Endodermal cell (in vitro differentiated cells): ENCODE measurements at regions not wholly inside any gene's neighbourhood (a gene's known extent, or its start where the extent isn't known, plus 50 kb on each side); places are given as distances from the start of the nearest gene placed in this dataset.

Experiments
- DNase-seq: peaks from one replicate; pipeline ENCODE4 v3.0.0-alpha.2; 2017
- H3K27ac ChIP-seq: 2 replicates; pipeline ENCODE4 v1.5.1; 2013; ENCODE audit warnings: mild to moderate bottlenecking, low read depth, low read length, moderate library complexity
- H3K27me3 ChIP-seq: 2 replicates; pipeline ENCODE4 v1.6.1; 2013; ENCODE audit warnings: mild to moderate bottlenecking, low read length, moderate library complexity; ENCODE audit not compliant: insufficient read depth, control insufficient read depth, poor library complexity, severe bottlenecking
- H3K36me3 ChIP-seq: 2 replicates; pipeline ENCODE4 v1.7.0; 2013; ENCODE audit warnings: mild to moderate bottlenecking, low read length, moderate library complexity; ENCODE audit not compliant: control insufficient read depth, insufficient read depth
- H3K4me1 ChIP-seq: one replicate; pipeline ENCODE4 v1.7.0; 2013; ENCODE audit warnings: low read length; ENCODE audit not compliant: control insufficient read depth, insufficient read depth
- H3K4me3 ChIP-seq: 2 replicates; pipeline ENCODE4 v1.5.1; 2013; ENCODE audit warnings: mild to moderate bottlenecking, low read length, moderate library complexity
- H3K9ac ChIP-seq: 2 replicates; pipeline ENCODE4 v1.6.1; 2013; ENCODE audit warnings: mild to moderate bottlenecking, low read length, moderate library complexity; ENCODE audit not compliant: poor library complexity, severe bottlenecking; ENCODE audit errors: extremely low read depth
- H3K9me3 ChIP-seq: 2 replicates; pipeline ENCODE4 v1.6.1; 2013; ENCODE audit warnings: mild to moderate bottlenecking, low read length, moderate library complexity; ENCODE audit not compliant: control insufficient read depth
- H3K27ac Mint-ChIP-seq: 2 replicates; pipeline ENCODE4 v1.8.0; 2020; ENCODE audit warnings: mixed read lengths
- H3K27me3 Mint-ChIP-seq: 2 replicates; pipeline ENCODE4 v1.8.0; 2021; ENCODE audit warnings: mild to moderate bottlenecking, mixed read lengths; ENCODE audit not compliant: insufficient read depth
- H3K36me3 Mint-ChIP-seq: 2 replicates; pipeline ENCODE4 v1.8.0; 2020; ENCODE audit warnings: low read depth, mixed read lengths
- H3K4me1 Mint-ChIP-seq: 2 replicates; pipeline ENCODE4 v1.8.0; 2020; ENCODE audit warnings: mixed read lengths
- H3K4me3 Mint-ChIP-seq: 2 replicates; pipeline ENCODE4 v1.8.0; 2020; ENCODE audit warnings: mild to moderate bottlenecking, moderate library complexity, mixed read lengths
- H3K9me3 Mint-ChIP-seq: 2 replicates; pipeline ENCODE4 v1.8.0; 2020; ENCODE audit warnings: mild to moderate bottlenecking, mixed read lengths
- WGBS, 2 experiments: methylation state at CpG; one replicate each; pipeline versions ENCODE4 v1.1.5 to v1.1.7; 2013; ENCODE audit warnings: missing lambda C conversion rate in 2 of 2, mixed read lengths in 1 of 2; ENCODE audit not compliant: insufficient coverage in 1 of 2, insufficient read length in 1 of 2; 5-methylcytosine and 5-hydroxymethylcytosine counted together
- TF ChIP-seq, protein P1 (sequence below): fragments of 200-600 bp; sonication (generic); conservative IDR thresholded peaks from 2 replicates; pipeline ENCODE4 v1.5.0; 2021; ENCODE audit warnings: antibody characterized with exemption, mild to moderate bottlenecking

DNA sequence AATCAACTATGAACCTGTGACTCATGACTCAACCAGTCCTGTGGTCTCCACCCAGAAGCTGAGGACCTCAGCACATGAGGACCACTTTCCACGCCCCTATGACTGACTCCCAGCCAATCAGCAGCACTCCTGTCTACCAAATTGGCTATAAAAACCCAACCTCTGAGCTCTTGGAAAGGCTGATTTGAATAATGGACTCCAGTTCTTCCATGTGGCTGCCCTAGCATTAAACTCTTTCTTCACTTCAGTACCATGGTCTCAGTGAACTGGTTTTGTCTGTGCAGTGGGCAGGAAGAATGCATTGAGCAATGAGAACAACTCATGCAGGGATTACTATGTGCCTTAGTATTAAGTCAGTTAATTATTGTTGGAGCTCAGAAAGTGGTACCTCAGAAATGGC is 78.3 kb downstream of the CMPK2 start:
- TF ChIP-seq, protein P1, sequence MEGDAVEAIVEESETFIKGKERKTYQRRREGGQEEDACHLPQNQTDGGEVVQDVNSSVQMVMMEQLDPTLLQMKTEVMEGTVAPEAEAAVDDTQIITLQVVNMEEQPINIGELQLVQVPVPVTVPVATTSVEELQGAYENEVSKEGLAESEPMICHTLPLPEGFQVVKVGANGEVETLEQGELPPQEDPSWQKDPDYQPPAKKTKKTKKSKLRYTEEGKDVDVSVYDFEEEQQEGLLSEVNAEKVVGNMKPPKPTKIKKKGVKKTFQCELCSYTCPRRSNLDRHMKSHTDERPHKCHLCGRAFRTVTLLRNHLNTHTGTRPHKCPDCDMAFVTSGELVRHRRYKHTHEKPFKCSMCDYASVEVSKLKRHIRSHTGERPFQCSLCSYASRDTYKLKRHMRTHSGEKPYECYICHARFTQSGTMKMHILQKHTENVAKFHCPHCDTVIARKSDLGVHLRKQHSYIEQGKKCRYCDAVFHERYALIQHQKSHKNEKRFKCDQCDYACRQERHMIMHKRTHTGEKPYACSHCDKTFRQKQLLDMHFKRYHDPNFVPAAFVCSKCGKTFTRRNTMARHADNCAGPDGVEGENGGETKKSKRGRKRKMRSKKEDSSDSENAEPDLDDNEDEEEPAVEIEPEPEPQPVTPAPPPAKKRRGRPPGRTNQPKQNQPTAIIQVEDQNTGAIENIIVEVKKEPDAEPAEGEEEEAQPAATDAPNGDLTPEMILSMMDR = no peak
- no peak for DNase-seq
- Mint-ChIP-seq H3K9me3 (no peaks in the 10 kb centered on the region), H3K27me3 (no peaks in the 10 kb centered on the region), H3K36me3 (no peaks in the 10 kb centered on the region), H3K27ac (no peak overlapping the region), H3K4me1 (no peaks in the 10 kb centered on the region), H3K4me3 (no peak overlapping the region)
- no peak overlapping the region for H3K27ac ChIP-seq
- H3K27me3 ChIP-seq = no peaks in the 10 kb centered on the region
- H3K9ac ChIP-seq = no peak overlapping the region
- H3K36me3 ChIP-seq = no peaks in the 10 kb centered on the region
- 79% methylated on average over 1 of the region's 1 CpG; no CpG with 5 or more reads in 1 of the 2 experiments for WGBS, 2 experiments
- H3K4me3 ChIP-seq = no peak overlapping the region
- H3K4me1 ChIP-seq = no peaks in the 10 kb centered on the region
- no peaks in the 10 kb centered on the region for H3K9me3 ChIP-seq

DNA sequence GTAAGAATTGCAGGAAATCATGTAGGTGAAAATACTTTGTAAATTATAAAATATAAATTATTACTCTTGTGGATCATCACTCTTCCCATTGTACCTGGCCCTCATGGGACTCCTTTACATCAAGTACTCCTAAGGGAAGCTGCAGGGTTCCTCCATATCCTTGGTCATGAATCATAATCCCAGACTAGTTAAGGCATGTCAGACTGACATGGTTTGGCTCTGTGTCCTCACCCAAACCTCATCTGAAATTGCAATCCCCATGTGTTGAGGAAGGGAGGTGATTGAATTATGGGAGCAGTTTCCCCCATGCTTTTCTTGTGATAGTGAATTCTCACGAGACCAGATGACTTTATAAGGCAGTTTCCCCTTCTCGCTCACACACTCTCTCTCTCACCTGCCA is 77.1 kb downstream of the CMPK2 start:
- 84 to 87% methylated on average over 2 of the region's 2 CpGs for WGBS, 2 experiments

DNA sequence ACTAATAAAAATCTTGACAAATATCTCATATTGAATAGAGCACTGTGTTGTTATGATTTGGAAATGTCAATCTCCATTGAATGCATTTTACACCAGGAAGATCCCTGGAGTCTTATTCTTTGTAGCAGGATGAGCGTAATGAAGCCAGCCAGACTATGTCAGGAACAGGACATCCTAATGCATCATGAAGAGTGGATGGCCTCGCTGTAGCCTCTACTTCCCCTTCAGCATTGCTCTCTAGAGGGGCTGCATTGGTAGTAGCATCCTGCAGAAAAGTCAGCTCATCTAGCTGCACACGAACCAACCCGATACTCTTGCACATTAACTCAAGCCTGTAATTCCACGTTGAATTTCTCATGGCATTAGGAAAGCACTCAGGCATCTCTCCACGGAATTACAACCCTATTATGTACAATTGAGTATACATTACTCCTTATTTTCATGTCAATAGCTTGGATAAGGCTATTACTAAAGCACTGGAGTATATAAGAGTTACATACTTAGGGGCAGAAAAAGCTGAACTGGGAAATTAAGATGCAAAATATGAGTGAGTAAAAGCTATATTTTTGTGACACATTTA is 76.1 kb downstream of the CMPK2 start:
- Histone ChIP-seq H3K27me3 (no peaks in the 10 kb centered on the region), H3K4me1 (no peaks in the 10 kb centered on the region), H3K9ac (no peak overlapping the region), H3K4me3 (no peak overlapping the region), H3K9me3 (no peaks in the 10 kb centered on the region), H3K27ac (no peak overlapping the region), H3K36me3 (no peaks in the 10 kb centered on the region)
- TF ChIP-seq, protein P1 = no peak
- Mint-ChIP-seq H3K27ac (no peak overlapping the region), H3K4me3 (no peak overlapping the region), H3K36me3 (no peaks in the 10 kb centered on the region), H3K27me3 (no peaks in the 10 kb centered on the region), H3K4me1 (no peaks in the 10 kb centered on the region), H3K9me3 (no peaks in the 10 kb centered on the region)
- no peak for DNase-seq
- 83 to 95% methylated on average over 2 to 6 of the region's 6 CpGs for WGBS, 2 experiments

More for the DNA sequence above, 77.1 kb downstream of the CMPK2 start:
- H3K27ac Mint-ChIP-seq = no peak overlapping the region
- H3K27me3 Mint-ChIP-seq = no peaks in the 10 kb centered on the region
- Histone ChIP-seq H3K4me3 (no peak overlapping the region), H3K36me3 (no peaks in the 10 kb centered on the region), H3K27ac (no peak overlapping the region), H3K9me3 (no peaks in the 10 kb centered on the region), H3K4me1 (no peaks in the 10 kb centered on the region), H3K27me3 (no peaks in the 10 kb centered on the region), H3K9ac (no peak overlapping the region)
- no peak overlapping the region for H3K4me3 Mint-ChIP-seq
- DNase-seq = no peak
- H3K9me3 Mint-ChIP-seq = no peaks in the 10 kb centered on the region
- H3K4me1 Mint-ChIP-seq = no peaks in the 10 kb centered on the region
- TF ChIP-seq, protein P1 = no peak
- no peaks in the 10 kb centered on the region for H3K36me3 Mint-ChIP-seq
